HCEC 1CT (cell line): ENCODE measurements at regions not wholly inside any gene's neighbourhood (a gene's known extent, or its start where the extent isn't known, plus 50 kb on each side); places are given as distances from the start of the nearest gene placed in this dataset.
"Not testable (repeated sequence)": the region's sequence is repeated elsewhere in the genome, so short reads cannot be mapped to it uniquely, and the experiment has no call there.

Source experiments
- DNase-seq: peaks from one replicate; pipeline ENCODE4 v3.0.0-alpha.2; 2017

DNA sequence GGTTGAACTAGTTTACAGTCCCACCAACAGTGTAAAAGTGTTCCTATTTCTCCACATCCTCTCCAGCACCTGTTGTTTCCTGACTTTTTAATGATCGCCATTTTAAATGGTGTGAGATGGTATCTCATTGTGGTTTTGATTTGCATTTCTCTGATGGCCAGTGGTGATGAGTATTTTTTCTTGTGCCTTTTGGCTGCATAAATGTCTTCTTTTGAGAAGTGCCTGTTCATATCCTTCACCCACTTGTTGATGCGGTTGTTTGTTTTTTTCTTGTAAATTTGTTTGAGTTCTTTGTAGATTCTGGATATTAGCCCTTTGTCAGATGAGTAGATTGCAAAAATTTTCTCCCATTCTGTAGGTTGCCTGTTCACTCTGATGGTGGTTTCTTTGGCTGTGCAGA is 462.0 kb upstream of the ZMIZ1 start:
- not testable (repeated sequence) for DNase-seq

DNA sequence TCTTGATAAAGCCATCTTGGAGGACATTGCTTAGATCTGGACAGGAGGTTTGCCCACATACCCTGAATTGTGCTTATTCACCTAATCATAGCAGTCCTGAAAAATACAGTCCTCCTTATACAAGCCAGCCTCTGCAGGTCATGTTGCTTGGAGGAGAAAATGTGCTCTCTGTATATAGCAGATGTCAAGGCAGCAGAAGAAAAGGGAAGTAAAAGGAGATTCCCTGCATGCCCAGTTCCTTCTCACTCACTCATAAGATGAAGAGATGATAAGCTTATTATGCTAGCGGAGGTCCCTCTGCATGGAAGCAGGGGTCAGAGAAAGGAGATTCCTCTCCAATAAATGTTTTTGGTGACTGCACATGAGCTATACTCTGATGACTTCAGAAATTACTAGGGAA is 458.8 kb upstream of the ZMIZ1 start:
- no peak for DNase-seq

GRCh38 chr10:78613132-78613531 is 455.6 kb upstream of the ZMIZ1 start:
- no peak for DNase-seq

DNA sequence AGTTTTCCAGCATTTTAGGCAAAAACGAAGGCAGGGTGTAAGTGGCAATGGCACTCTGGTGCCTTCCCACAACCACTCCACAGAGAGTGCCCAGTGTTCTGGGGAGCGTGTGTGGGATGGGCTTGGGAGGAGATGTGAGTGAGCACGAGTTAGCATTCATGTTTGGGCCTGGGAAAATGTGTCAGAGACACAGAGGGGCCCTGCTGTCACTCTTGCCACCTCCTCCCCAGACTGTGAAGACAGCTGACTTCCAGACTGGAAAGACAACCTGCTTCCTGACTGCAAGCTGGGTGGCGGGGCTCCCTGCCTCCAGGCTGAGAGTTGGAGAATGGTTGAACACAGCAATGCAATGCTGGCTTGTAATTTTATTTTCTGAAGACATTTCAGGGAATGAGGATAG is 454.5 kb upstream of the ZMIZ1 start:
- no peak for DNase-seq

- no peak for DNase-seq
These were observed 454.0 kb upstream of the ZMIZ1 start for GRCh38 chr10:78614744-78615143.

DNA sequence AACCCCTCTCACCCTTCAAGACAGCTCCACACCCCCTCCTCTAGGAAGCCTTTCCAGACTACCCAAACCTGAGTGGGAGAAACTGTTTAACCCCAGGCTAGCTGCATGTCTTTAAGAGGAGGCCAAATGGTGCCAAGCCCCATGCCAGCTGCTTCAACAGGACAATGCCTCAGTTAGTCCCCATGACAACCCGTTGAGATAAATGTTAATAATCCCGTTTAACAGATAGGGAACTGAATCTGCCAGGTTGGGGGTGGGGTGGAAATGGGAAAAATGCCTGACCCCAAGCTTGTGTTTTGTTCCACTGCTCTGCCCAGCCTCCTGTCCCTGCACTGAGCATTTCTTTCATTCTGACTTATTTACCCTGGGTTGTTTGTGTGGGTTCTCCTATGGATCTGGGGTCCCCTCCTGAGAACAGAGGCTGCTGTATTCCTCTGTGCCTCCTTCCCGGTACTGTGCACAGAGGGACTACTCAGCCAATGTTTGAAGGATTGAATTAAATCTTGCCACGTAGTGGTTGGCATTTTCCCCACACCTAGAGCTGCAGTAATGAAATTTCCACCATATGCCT is 452.6 kb upstream of the ZMIZ1 start:
- DNase-seq, result no peak

GRCh38 chr10:78617115-78617514 is 451.7 kb upstream of the ZMIZ1 start:
- no peak for DNase-seq

GRCh38 chr10:78617631-78618030 is 451.1 kb upstream of the ZMIZ1 start:
- no peak for DNase-seq

- DNase-seq, result no peak
These were observed 450.7 kb upstream of the ZMIZ1 start for GRCh38 chr10:78618050-78618449.

GRCh38 chr10:78619115-78619851 is 449.5 kb upstream of the ZMIZ1 start:
- DNase-seq, result no peak

DNA sequence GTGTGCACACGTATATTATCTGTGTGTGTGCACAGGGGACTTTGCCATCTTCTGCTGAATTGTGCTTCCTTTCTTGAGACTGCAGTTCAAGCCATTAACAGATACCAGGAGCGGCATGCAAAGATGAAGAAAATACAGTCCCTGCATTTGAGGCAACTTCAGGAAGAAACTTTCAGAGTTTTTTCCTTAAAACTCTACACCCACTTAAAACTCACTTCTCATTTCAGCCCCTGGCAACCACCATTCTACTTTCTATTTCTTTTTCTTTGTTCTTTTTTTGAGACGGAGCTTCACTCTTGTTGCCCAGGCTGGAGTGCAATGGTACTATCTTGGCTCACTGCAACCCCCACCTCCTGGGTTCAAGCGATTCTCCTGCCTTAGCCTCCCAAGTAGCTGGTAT is 448.9 kb upstream of the ZMIZ1 start:
- no peak for DNase-seq

DNA sequence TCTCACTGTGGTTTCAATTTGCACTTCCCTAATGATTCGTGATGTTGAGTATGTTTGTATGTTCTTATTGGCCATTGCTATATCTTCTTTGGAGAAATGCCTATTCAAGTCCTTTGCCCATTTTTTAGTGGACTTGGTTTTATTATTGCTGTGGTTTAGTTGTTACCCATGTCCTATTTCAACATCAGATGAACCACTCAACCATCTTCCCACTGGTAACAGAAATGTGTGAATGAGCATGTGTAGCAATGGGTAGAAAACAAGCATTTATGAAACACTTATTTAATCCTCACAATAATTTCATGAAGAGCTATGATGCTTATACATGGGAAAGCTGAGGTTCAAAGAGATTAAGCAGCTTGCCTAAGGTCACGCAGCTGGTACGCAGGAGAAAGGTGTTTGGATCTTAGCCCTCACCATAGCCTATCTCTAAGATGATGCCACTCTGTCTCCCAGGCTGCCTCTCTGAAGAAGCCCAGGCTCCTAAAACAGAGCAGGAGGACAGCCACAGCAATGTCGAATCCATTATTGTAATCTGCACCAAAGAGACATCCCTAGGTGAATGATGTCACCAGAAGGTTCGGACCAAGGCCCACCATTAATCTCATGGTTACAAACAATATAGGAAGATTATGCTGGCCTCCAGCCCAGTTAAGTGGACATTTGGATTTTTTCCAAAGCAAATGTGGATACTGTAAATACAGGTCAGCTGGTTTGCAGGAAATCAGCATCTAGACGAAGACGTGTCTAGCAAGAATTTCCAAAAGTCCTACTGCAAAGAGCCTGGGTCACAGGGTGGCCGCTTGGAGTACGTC is 447.6 kb upstream of the ZMIZ1 start:
- no peak for DNase-seq

DNA sequence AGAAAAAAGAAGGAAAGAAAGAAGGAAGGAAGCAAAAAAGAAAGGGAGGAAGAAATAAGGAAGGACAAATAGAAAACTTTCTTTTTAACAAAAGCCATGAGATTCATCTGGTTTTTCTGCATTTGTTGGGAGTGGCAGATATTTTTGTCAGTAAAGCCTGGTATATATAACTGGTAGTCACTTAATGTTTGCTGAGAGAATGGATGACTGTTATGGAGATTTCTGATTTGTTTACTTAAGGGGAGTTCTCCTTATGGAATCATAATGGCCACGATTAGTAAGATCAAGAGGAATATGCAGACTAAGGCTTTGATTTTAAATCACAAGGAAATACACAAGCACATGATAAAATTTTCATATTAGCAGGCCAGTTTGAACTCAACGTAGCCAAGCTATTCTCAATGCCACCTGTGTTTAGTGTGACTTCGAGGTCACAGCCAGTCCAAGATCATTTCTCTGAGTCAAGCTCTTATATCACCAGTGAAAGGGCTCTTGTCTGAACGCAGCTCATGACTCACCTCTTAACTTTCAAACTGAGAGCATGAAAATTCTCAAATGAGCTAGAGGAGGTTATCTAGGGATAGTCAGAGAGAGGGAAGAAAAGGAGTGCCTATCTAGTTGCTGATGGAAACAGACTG is 445.1 kb upstream of the ZMIZ1 start:
- DNase-seq, result peak; percentile 35

GRCh38 chr10:78624791-78625190 is 444.0 kb upstream of the ZMIZ1 start:
- no peak for DNase-seq

DNA sequence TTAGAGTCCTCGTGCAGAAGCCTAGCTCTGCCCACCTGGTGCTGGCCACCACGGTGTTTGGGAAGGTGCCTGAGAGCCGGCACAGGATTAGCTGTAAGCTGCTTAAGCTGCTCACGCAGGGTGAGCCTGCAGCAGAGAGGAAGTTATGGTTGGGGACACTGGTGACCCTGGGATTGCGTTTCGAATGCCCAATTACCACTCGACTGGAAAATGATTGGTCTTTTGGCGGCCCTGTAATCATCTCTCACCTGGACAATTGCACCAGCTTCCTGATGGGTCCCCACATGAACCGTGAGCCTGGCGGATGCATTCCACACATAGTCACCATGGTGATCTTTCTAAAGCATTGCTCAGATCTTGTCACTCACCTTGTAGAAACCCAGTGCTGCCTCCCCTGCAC is 442.3 kb upstream of the ZMIZ1 start:
- no peak for DNase-seq

GRCh38 chr10:78627254-78627795 is 441.4 kb upstream of the ZMIZ1 start:
- no peak for DNase-seq

- no peak for DNase-seq
These were observed 439.8 kb upstream of the ZMIZ1 start for GRCh38 chr10:78628976-78629375.

DNA sequence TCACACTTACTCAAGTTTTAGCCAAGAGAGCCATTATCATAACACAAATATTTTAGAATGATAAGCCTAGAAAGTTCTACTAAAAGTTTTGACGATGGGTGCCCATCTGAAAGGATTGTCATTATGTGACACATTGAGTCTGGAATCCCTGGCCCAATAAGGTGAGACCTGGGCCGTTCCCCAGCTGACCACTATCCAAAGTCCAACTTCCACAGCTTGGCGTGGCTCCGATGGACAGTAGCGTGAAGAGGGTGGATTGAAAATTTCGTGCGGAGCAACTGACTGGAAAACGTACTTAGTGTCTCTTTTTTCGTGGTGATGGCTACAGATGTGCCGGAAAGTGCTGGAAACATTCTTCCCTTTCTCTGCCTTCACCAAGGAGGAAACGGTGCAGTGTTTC is 439.0 kb upstream of the ZMIZ1 start:
- no peak for DNase-seq

GRCh38 chr10:78630944-78631838 is 437.6 kb upstream of the ZMIZ1 start:
- DNase-seq, result no peak

GRCh38 chr10:78634389-78634815 is 434.4 kb upstream of the ZMIZ1 start:
- DNase-seq, result no peak

GRCh38 chr10:78634835-78635234 is 433.9 kb upstream of the ZMIZ1 start:
- DNase-seq, result no peak

GRCh38 chr10:78639629-78640028 is 429.1 kb upstream of the ZMIZ1 start:
- DNase-seq, result no peak
